Urinary bladder (tissue), 3 donors: ENCODE measurements at regions not wholly inside any gene's neighbourhood (a gene's known extent, or its start where the extent isn't known, plus 50 kb on each side); places are given as distances from the start of the nearest gene placed in this dataset.

Experiments
- DNase-seq: peaks from one replicate; pipeline ENCODE4 v3.0.0-alpha.2; 2015; ENCODE audit errors: extremely low spot score
- H3K27ac ChIP-seq: one replicate; pipeline ENCODE4 v1.5.1; 2013; ENCODE audit warnings: low read depth, mild to moderate bottlenecking, moderate library complexity
- H3K36me3 ChIP-seq: one replicate; pipeline ENCODE4 v1.6.1; 2013; ENCODE audit warnings: mild to moderate bottlenecking, moderate library complexity; ENCODE audit not compliant: insufficient read depth
- H3K4me1 ChIP-seq: one replicate; pipeline ENCODE4 v1.6.1; 2013; ENCODE audit warnings: mild to moderate bottlenecking, moderate library complexity; ENCODE audit not compliant: insufficient read depth
- H3K4me3 ChIP-seq: one replicate; pipeline ENCODE4 v1.5.1; 2013; ENCODE audit warnings: low read depth, low read length
- WGBS: extraction: QIAGEN DNeasy Blood & Tissue Kit; methylation state at CpG from one replicate; pipeline ENCODE4 v1.1.7; 2013; 5-methylcytosine and 5-hydroxymethylcytosine counted together
- donor health status: healthy with polysubstance abuse.
- donor health status: healthy.

DNA sequence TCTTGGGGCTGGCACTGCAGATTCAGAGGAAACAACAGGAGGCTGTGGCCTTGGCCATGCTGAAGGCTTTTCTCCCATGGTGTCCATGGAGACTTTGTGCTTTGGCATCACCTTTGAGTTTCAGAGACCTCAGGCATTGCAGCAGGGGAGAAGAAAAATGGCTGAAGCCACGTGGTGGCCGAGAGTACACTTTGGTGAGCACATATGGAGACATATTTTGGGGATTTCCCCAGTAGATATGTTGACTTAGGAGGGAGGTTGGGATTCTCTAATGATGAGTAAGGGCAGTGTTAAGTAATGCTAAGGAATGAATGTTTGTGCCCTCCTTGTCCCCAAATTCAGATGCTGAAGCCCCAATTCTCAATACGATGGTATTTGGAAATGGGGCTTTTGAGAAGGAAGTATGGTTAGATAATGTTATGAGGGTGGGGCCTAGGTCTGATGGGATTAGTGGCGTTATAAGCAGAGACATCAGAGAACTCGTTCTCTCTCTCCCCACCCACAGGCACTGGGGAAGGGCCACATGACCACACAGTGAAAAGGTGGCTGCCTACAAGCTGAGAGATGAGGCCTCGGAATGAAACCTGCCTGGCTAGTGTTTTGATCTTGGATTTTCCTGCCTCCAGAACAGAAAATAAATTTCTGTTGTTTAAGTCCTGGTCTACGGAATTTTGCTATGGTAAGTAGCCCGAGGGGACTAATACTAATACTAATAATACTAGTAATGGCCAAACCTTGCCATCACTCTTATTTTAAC, 98.6 kb downstream of the TBX19 start:
- DNase-seq: no peak
- Histone ChIP-seq H3K4me1 (no peaks in the 10 kb centered on the region), H3K27ac (no peak overlapping the region), H3K36me3 (no peaks in the 10 kb centered on the region), H3K4me3 (no peak overlapping the region)
- WGBS: 91% methylated on average over 8 of the region's 8 CpGs

DNA sequence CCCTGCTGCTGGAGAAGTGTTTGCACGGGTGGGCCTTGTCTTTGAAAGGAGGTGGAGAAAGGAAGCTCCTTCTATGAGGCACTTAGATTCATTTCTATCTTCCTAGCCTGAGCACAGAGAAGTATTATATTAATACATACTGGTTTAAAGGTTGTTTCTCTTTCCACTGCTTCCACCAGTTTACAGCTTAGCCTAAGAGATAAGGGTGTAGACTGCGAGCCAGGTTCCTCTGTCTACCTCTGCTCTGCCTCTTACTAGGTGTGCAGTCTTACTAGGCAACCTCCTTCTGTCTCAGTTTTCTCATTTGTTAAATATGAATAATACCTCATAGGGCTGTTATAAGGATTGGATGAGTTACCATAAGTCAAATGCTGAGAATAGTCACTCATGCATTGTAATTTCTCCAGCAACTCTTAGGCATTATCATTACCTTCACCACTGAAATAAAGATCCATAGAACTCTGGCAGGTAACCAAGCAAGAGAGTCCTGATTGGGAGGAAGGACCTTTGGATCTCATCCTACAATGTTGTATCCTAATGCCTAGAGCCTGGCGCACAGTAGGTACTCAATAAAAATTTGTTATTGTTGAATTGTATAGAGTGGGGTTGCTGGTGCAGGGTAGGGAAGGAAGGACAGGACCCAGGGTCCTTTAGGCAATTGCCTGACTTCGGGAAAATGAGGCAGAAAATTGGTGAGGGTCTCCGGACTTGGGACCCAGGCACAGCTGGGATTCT, 95.1 kb downstream of the TBX19 start:
- H3K36me3 ChIP-seq: no peaks in the 10 kb centered on the region
- H3K4me3 ChIP-seq: no peak overlapping the region
- no peak overlapping the region for H3K27ac ChIP-seq
- H3K4me1 ChIP-seq: no peaks in the 10 kb centered on the region
- no peak for DNase-seq
- WGBS: 83% methylated on average over 5 of the region's 5 CpGs

DNA sequence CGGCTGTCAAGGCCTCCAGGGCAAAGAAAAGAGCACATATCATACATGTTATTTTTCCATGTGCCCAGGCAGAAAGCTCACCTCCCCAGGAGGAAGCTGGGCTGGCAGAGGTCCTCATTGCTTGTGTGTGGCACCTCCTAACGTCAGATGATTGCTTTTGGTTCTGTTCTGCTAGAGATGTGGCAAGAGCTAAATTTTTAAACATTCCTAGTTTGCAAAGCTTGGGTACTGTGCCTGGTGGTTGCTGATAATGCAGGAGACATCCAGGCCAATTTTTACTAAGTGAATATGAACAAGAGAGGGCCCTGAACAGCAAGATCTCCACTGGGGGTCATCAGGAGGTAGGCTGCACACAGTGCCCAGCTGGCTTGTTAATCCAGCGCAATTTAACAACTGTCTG, 93.9 kb downstream of the TBX19 start:
- Histone ChIP-seq H3K4me3 (no peak overlapping the region), H3K4me1 (no peaks in the 10 kb centered on the region), H3K27ac (no peak overlapping the region), H3K36me3 (no peaks in the 10 kb centered on the region)
- 88% methylated on average over 3 of the region's 3 CpGs for WGBS
- no peak for DNase-seq

DNA sequence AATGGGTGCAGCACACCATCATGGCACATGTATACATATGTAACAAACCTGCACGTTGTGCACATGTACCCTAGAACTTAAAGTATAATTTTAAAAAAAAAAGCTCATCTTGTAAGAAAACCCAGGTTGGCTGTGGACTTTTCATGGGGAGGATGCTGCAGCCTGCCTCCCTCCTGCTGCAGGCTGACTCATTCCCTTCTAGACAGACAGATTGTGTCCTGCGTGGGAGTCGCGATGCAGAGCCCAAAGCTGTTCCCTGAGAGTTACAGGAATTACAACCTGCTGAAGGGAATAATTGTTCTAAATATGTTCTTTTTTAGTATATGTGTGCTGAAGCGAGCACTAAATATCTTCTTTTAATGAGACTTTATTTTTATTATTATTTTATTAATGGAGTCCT, 93.2 kb downstream of the TBX19 start:
- no peaks in the 10 kb centered on the region for H3K4me1 ChIP-seq
- H3K27ac ChIP-seq: no peak overlapping the region
- no peak overlapping the region for H3K4me3 ChIP-seq
- no peaks in the 10 kb centered on the region for H3K36me3 ChIP-seq
- 81% methylated on average over 5 of the region's 5 CpGs for WGBS
- DNase-seq: no peak

DNA sequence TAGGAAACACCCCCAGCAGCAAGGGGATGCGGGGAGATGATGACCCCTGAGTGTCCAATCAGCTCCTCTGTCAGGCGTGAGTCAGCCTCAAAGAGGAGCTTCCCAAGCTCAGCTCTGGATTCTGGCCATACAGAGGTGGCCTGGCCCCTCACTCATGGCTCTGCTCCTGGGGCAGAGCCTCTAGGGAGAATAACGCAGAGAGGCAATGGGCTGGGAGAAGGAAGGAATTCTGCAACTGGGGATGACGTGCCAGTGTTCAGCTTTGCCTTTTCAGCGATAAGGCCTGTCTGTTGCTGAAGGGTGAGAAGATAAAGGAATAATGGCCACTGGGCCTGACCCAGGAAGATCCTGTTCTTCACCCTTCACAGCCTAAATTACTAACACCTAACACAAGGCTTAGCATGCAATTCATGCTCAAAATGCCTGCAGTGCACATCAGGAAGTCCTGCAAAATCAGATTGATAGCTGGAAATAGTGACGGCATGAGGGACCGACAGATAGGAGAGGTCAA, 92.2 kb downstream of the TBX19 start:
- Histone ChIP-seq H3K4me1 (no peaks in the 10 kb centered on the region), H3K36me3 (no peaks in the 10 kb centered on the region), H3K27ac (no peak overlapping the region), H3K4me3 (no peak overlapping the region)
- DNase-seq: no peak
- WGBS: 71% methylated on average over 7 of the region's 7 CpGs

DNA sequence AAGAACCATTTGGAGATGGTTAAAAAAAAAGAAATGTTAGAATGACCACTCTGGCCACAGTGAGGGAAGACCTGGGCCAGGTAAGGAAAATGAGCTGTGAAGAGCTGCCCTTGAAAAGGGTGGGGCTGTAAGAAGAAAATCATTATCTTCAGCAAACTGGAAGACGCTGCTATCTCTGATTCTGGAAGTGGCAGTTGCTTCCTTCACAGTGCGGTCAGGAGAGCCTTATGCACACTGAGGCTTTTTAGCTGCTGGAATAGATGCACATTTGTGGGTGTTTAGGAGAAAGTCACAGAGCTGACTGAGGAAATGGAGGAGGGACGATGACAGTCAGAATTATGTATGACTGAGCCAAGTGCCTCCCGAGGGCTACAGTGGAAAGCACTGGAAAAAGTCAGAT, 91.6 kb downstream of the TBX19 start:
- WGBS: 69% methylated on average over 4 of the region's 4 CpGs
- no peak overlapping the region for H3K4me3 ChIP-seq
- no peak overlapping the region for H3K27ac ChIP-seq
- DNase-seq: no peak
- no peaks in the 10 kb centered on the region for H3K36me3 ChIP-seq
- no peaks in the 10 kb centered on the region for H3K4me1 ChIP-seq

DNA sequence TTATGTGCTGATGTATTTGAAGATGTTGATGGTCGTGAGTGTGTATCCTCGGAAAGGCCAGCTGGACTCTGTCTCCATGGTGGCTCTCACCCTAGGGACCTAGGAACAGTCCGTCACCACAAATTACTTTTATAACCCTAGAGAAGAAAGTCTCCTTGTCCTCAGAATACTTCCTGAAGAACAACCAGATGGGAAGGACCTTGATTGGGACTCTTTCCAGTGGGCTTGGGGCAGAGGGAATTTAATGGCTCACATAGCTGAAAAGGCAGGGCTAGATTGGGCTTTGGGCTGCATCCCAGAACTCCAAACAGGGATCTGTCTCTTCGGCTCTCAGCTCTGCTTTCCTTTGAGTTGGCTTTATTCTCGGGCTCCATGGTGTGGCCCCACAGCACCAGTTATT, 90.8 kb downstream of the TBX19 start:
- WGBS: 64% methylated on average over 5 of the region's 5 CpGs
- Histone ChIP-seq H3K4me1 (no peaks in the 10 kb centered on the region), H3K4me3 (no peak overlapping the region), H3K36me3 (no peaks in the 10 kb centered on the region), H3K27ac (no peak overlapping the region)
- DNase-seq: no peak

DNA sequence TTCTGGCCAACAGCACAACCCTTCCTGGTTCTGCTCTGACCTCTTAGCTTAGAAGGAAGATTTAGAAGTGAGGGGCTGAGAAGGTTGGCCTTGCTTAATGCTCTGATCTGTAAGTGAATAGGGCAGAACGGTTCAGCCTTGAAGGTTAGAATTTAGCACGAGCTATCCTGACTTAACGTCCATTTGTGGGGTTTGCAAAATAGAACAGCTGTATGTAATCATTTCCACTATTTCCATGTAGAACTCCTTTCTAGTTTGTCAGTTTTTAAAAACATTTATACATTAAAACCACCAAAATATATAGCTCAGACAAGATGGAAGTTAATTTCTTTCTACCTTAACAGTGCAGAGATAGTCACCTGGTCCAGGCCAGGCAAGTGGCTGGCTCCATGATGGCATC, 89.9 kb downstream of the TBX19 start:
- Histone ChIP-seq H3K27ac (no peak overlapping the region), H3K36me3 (no peaks in the 10 kb centered on the region), H3K4me3 (no peak overlapping the region), H3K4me1 (no peaks in the 10 kb centered on the region)
- WGBS: 74% methylated on average over 3 of the region's 3 CpGs
- DNase-seq: no peak

DNA sequence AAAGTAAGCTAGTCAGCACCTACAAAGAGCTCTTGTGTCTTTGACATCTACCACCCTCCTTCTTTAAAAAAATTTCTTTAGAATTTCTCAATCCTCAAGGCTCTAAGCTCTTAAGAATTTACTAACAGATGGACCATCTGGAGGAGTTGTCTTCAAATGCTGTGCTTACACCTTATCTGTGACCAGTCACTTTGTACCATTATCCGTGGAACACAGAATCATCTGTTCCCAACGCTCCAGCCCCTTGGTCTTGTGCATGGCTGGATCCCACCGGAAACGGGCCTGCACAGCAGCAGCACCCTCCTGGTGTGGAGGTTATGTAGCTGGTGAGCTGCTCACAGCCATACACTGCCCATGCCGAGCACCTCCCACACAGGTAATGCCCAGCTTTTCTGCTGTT, 89.0 kb downstream of the TBX19 start:
- 97% methylated on average over 5 of the region's 5 CpGs for WGBS

DNA sequence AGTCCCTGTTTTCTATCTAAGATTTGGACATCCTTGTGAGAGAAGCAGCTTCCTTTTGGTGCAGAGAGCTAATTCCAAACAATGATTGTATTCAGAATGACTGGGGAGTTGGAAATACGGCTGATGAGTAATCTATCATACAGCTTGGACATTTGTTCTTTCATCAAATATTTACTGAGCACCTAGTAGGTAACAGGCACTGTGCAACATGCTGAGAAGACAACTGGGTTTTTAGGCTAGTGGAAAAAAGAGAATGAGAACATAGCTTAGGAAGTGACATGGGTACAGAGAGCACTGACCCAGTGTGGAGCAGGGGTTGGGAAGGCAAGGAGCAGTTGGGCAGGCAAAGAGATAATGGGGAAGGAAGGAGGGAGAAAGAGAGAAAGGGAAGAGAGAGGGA, 87.5 kb downstream of the TBX19 start:
- 72% methylated on average over 1 of the region's 1 CpG for WGBS
- no peak overlapping the region for H3K27ac ChIP-seq
- H3K4me3 ChIP-seq: no peak overlapping the region
- no peaks in the 10 kb centered on the region for H3K4me1 ChIP-seq
- no peak for DNase-seq
- H3K36me3 ChIP-seq: no peaks in the 10 kb centered on the region

More for the DNA sequence above, 89.0 kb downstream of the TBX19 start:
- no peaks in the 10 kb centered on the region for H3K36me3 ChIP-seq
- H3K4me3 ChIP-seq: no peak overlapping the region
- no peaks in the 10 kb centered on the region for H3K4me1 ChIP-seq
- no peak overlapping the region for H3K27ac ChIP-seq
- no peak for DNase-seq

DNA sequence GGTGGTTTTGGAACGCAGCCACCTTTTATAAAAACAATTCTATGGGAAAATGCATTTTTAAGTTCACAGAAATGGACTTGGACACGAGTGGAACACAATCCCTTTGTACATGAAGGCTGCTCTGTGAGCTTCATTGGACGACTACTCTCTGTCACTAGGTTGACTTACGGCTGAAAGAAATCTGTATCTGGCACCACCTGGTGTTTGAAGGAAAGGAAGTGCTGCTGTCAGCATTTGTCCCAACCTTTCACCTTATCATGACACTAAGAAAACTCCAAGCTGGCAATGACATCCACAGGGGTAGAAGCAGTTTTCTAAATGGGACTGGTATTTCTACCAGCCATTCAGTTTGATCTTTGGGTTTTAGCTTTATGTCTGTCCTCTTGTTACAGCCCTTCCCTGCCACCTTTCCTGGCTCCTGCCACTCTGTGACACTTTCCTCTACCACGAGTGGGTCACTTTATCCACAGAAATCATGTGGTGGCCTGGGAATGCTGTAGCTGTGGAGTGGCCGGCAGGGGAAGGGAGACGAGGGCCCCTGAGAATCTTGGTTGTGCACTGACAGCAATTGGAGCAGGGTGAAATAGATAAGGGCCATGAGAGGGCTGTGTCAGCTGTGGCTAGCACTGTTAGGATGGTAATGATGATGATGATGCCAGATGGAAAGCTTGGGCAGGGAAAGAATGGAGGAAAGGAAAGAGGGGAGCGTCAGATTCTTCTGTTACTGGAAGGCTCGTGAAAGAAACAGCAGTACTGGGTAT, 85.2 kb downstream of the TBX19 start:
- H3K36me3 ChIP-seq: no peaks in the 10 kb centered on the region
- H3K27ac ChIP-seq: no peak overlapping the region
- no peaks in the 10 kb centered on the region for H3K4me1 ChIP-seq
- WGBS: 77% methylated on average over 9 of the region's 9 CpGs
- no peak overlapping the region for H3K4me3 ChIP-seq
- DNase-seq: no peak
